HG02885 (cell line): ENCODE measurements at regions not wholly inside any gene's neighbourhood (a gene's known extent, or its start where the extent isn't known, plus 50 kb on each side); places are given as distances from the start of the nearest gene placed in this dataset.

Source experiments
- ATAC-seq: cut with Tn5 transposase; IDR thresholded peaks from one replicate; pipeline ENCODE4 v1.9.1; 2021; ENCODE audit warnings: mild to moderate bottlenecking; ENCODE audit not compliant: unreplicated experiment, poor library complexity

GRCh38 chr18:75482880-75483279 is 55.4 kb upstream of the SMIM21 start:
- ATAC-seq: no peak

GRCh38 chr18:75480487-75480886 is 53.0 kb upstream of the SMIM21 start:
- ATAC-seq: no peak

GRCh38 chr18:75478996-75479880 is 51.7 kb upstream of the SMIM21 start:
- ATAC-seq: peak; percentile 93

GRCh38 chr18:75477900-75478299 is 50.4 kb upstream of the SMIM21 start:
- ATAC-seq: no peak
